AG10803 (cell line): ENCODE measurements at regions not wholly inside any gene's neighbourhood (a gene's known extent, or its start where the extent isn't known, plus 50 kb on each side); places are given as distances from the start of the nearest gene placed in this dataset.

Experiments
- DNase-seq: peaks from one replicate; pipeline ENCODE4 v3.0.0; 2010; ENCODE audit warnings: low read depth
- H3K4me3 ChIP-seq: 2 replicates; pipeline ENCODE4 v1.5.1; 2011; ENCODE audit warnings: mild to moderate bottlenecking, low read length, control low read depth
- CTCF ChIP-seq: conservative IDR thresholded peaks from 2 replicates; pipeline ENCODE4 v1.5.1; 2011; ENCODE audit warnings: mild to moderate bottlenecking, low read length, control low read depth, inconsistent platforms

DNA sequence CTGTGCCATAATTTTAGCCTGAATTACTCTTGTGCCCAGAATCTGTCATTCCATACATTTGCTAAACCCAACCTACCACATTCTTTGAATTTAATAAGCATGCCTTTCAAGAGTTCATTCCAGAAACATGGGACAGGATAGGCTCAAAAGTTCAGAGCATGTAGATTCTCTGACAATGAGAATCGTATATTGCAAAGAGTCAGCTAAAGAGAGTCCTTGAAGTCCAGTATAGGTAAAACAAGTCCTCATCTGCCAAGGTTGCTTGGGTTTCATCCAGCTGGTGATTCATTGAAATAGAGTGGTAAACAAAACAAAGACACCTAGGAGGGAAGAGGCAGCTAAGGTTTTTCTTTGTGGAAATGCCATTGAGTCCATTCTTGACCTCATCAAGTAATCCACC, 249.3 kb upstream of the DIPK2B start:
- H3K4me3 ChIP-seq, result no peak overlapping the region
- DNase-seq, result peak; percentile 40
- TF ChIP-seq CTCF, result no peak

DNA sequence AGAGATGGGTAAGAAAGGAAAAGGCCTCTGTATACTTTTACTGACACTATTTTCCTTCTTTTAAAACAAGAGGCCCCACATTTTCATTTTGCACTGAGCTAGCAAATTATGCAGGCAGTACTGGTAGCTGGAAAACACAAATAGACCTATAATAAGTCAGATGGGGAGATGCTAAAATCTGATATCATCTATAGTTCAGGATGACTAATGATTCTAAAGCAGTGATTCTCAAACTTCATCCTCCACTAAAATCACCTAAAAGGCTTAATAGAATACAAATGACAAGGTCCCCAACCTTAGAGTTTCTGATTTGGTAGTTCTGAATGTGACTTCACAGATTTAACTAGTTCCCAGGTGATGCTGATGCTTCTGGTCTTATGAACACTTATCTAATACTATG, 247.3 kb upstream of the DIPK2B start:
- no peak for DNase-seq
- TF ChIP-seq CTCF, result no peak
- no peak overlapping the region for H3K4me3 ChIP-seq

DNA sequence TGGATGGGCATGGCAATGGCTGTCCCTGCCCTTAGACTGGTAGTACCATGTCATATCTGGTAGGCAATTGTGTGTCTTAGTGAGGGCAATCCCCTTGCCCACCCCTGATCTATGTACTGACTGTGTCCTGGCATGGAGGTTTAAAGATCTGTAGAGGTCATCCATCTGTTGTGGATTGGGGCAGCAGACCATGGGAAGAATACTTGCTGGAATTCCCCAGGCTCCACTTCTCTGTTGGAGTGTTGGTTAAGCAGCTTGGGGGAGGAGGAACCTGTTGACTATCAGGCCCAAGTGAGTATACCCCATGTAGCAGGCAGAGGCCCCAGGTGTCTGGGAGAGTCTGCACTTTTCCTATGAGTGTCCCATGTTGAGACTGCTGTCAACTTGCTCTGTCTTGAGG, 246.7 kb upstream of the DIPK2B start:
- TF ChIP-seq CTCF, result no peak
- no peak for DNase-seq
- H3K4me3 ChIP-seq, result no peak overlapping the region

DNA sequence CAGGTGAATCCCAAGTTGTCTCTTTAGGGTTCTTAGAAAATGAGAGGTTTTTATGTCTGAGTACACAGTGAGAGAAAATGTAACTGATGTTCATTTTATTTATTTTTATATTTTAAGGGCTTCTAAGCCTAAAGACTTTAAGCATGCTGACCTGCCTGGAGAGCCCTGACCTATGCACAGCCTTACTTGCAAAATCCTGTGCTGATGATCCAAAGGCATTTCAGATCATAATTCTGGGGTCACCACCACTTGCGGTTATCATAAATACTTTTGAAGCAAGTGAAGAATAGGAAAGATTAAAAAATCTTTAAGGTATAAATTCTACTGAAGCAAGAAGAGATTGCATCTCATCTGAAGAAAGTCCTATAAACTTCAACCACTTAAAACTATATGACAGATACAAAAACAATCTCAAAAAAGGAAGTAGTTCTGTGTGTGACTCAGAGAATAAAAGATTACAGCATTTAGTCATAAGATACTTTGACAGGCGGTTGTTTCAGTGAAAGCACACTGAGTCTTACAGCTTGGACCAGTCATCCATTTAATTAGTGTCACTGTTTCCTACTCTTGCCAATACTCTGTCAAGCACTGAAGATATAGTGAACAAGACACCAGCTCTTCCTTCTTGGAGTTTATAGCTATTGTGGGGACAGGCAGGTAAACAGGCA, 245.2 kb upstream of the DIPK2B start:
- no peak for TF ChIP-seq CTCF
- no peak overlapping the region for H3K4me3 ChIP-seq
- DNase-seq, result peak; percentile 74

DNA sequence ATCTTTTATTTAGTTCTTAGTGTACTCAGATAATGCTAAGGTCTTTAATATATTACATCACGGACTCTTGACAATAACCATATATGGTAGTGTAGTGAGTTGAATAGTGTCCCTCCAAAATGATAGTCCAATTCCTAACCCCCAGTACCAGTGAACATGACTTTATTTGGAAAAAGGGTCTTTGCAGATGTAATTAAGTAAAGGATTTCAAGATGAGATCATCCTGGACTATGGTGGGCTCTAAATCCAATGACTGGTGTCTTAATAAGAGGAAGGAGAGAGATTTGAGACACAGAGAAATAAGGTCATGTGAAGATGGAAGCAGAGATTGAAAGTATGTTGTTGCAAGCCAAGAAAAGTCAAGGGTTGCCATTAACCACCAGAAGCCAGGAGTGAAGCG, 236.5 kb upstream of the DIPK2B start:
- no peak for TF ChIP-seq CTCF
- DNase-seq, result no peak
- H3K4me3 ChIP-seq, result no peak overlapping the region

DNA sequence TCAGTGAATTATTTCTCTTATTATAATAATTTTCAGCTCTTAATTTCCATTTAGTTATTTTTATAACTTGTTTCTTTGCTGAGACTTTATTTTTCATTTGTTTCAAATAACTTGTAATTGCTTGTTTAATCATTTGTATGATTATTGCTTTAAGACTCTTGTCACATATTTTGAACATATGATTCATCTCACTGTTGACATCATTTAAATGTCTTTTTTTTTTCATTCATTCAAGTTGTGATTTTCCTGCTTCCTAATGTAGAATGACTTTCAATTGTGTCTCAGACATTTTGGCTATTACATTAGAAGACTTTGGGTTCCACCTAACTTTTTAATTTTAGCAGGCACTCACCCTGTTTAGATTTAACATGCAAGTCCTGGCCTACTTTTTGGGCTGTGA, 234.8 kb upstream of the DIPK2B start:
- H3K4me3 ChIP-seq, result no peak overlapping the region
- no peak for TF ChIP-seq CTCF
- no peak for DNase-seq

DNA sequence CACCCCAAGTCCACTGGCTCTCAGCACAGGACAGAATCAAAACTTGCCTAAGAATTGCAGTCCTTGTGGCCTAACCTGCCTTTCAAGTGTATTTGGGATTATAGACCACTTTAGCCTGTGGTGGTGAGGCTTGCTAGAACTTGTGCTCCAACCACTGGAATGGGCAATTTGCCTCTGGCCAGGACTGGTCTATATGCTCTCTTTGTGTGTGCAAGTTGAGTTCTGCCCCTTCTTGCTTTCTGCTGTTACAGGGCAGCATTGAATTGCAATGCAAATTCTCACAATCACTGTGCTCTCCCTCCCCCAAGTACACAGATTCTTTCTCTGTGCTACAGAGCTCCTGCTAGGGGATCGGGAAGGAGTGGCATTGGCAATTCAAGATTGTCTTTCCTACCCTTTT, 233.6 kb upstream of the DIPK2B start:
- TF ChIP-seq CTCF, result no peak
- H3K4me3 ChIP-seq, result no peak overlapping the region
- DNase-seq, result no peak
